Tibial nerve (tissue), 4 donors: ENCODE measurements at regions not wholly inside any gene's neighbourhood (a gene's known extent, or its start where the extent isn't known, plus 50 kb on each side); places are given as distances from the start of the nearest gene placed in this dataset.

Experiments
- CTCF ChIP-seq, 5 experiments: fragments of 200-600 bp in 3 of 5; fragments of 450-650 bp in 2 of 5; sonication (generic) in 3 of 5; IDR thresholded peaks; one replicate each; pipeline ENCODE4 v1.5.1; 2016 to 2019; ENCODE audit warnings: antibody characterized with exemption in 5 of 5, mild to moderate bottlenecking in 3 of 5, moderate library complexity in 2 of 5
- EP300 ChIP-seq, 2 donors: sonication (generic); formaldehyde crosslinking; IDR thresholded peaks; one replicate each; pipeline ENCODE4 v1.6.1; 2017; ENCODE audit warnings: antibody characterized with exemption in 2 of 2, mild to moderate bottlenecking in 1 of 2

- TF ChIP-seq CTCF (IDR thresholded peaks at IDR 0.05), result no peak
- TF ChIP-seq EP300 (IDR thresholded peaks at IDR 0.05), result no peak
Measured at GRCh38 chr2:150410809-150411208, 76.7 kb downstream of the RND3 start.
